ENCODE measurements at regions not wholly inside any gene's neighbourhood (a gene's known extent, or its start where the extent isn't known, plus 50 kb on each side); places are given as distances from the start of the nearest gene placed in this dataset.

DNA sequence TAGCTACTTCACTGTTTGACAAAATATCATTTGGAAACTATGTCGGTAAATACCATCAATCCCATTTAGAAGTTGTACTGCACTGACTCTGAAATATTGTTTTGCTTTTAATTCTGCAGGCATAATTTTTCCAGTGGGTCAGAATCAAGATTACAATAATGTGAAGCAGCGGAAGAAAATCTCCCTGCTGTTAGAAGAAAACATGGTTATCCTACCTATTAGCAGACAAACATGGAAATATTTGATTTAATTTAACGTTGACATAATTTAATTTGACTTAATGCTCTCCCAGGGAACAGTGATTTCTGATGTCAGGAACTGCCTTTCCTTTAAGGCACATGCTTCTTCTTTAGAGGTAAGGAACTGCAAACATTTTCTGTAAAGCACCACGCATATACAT lies 634.0 kb downstream of the LTN1 start:
- no peak overlapping the region for H3K4me3 Mint-ChIP-seq
- H3K4me1 Mint-ChIP-seq, result no peaks in the 10 kb centered on the region
- H3K36me3 Mint-ChIP-seq, result no peaks in the 10 kb centered on the region
- H3K9me3 ChIP-seq (ENCODE audit: control insufficient read depth in 1 of 2, low read length in 2 of 2), result no peaks in the 10 kb centered on the region
- H3K4me3 ChIP-seq (ENCODE audit: low read length in 2 of 2), result no peak overlapping the region
- no peaks in the 10 kb centered on the region for H3K27me3 Mint-ChIP-seq
- ChIA-PET POLR2A (ENCODE audit: partially characterized antibody) (no interaction called here), CTCF (ENCODE audit: partially characterized antibody) (no interaction called here)
- no peak overlapping the region for H3K27ac Mint-ChIP-seq
- intact Hi-C loops (cut with micrococcal nuclease), result no loop called here
- no peaks in the 10 kb centered on the region for H3K36me3 ChIP-seq (ENCODE audit: insufficient read depth, low read length)
- no peaks in the 10 kb centered on the region for H3K4me1 ChIP-seq (ENCODE audit: insufficient read depth, low read length)
- no peaks in the 10 kb centered on the region for H3K9me3 Mint-ChIP-seq
- H3K27ac ChIP-seq (ENCODE audit: low read depth, low read length), result no peak overlapping the region
- H3K27me3 ChIP-seq (ENCODE audit: insufficient read depth, low read length), result no peaks in the 10 kb centered on the region
- DNase-seq, result no peak

GRCh38 chr21:28358170-28358569 lies 634.5 kb downstream of the LTN1 start:
- Mint-ChIP-seq H3K9me3 (no peaks in the 10 kb centered on the region), H3K4me3 (no peak overlapping the region), H3K4me1 (no peaks in the 10 kb centered on the region), H3K27ac (no peak overlapping the region), H3K36me3 (no peaks in the 10 kb centered on the region), H3K27me3 (peaks cover 0 to 2% of the 10 kb centered on the region in 2 donors)
- Histone ChIP-seq H3K4me3 (ENCODE audit: low read length in 2 of 2) (no peak overlapping the region), H3K36me3 (ENCODE audit: insufficient read depth, low read length) (no peaks in the 10 kb centered on the region), H3K9me3 (ENCODE audit: control insufficient read depth in 1 of 2, low read length in 2 of 2) (no peaks in the 10 kb centered on the region), H3K27me3 (ENCODE audit: insufficient read depth, low read length) (no peaks in the 10 kb centered on the region), H3K27ac (ENCODE audit: low read depth, low read length) (no peak overlapping the region), H3K4me1 (ENCODE audit: insufficient read depth, low read length) (no peaks in the 10 kb centered on the region)
- ChIA-PET POLR2A (ENCODE audit: partially characterized antibody) (no interaction called here), CTCF (ENCODE audit: partially characterized antibody) (no interaction called here)
- DNase-seq, result no peak
- intact Hi-C loops (cut with micrococcal nuclease), result no loop called here

GRCh38 chr21:28357743-28358142 lies 634.9 kb downstream of the LTN1 start:
- Mint-ChIP-seq H3K36me3 (no peaks in the 10 kb centered on the region), H3K27me3 (peaks cover 0 to 2% of the 10 kb centered on the region in 2 donors), H3K27ac (no peak overlapping the region), H3K4me1 (no peaks in the 10 kb centered on the region), H3K4me3 (no peak overlapping the region), H3K9me3 (no peaks in the 10 kb centered on the region)
- POLR2A ChIA-PET (ENCODE audit: partially characterized antibody), result no interaction called here
- no peak overlapping the region for H3K4me3 ChIP-seq (ENCODE audit: low read length in 2 of 2)
- no peak overlapping the region for H3K27ac ChIP-seq (ENCODE audit: low read depth, low read length)
- intact Hi-C loops (cut with micrococcal nuclease), result no loop called here
- H3K36me3 ChIP-seq (ENCODE audit: insufficient read depth, low read length), result no peaks in the 10 kb centered on the region
- H3K27me3 ChIP-seq (ENCODE audit: insufficient read depth, low read length), result no peaks in the 10 kb centered on the region
- no peaks in the 10 kb centered on the region for H3K4me1 ChIP-seq (ENCODE audit: insufficient read depth, low read length)
- no peaks in the 10 kb centered on the region for H3K9me3 ChIP-seq (ENCODE audit: control insufficient read depth in 1 of 2, low read length in 2 of 2)
- DNase-seq, result no peak
- CTCF ChIA-PET (ENCODE audit: partially characterized antibody), result no interaction called here

GRCh38 chr21:28356422-28356821 lies 636.3 kb downstream of the LTN1 start:
- peaks cover 0 to 2% of the 10 kb centered on the region in 2 donors for H3K27me3 Mint-ChIP-seq
- H3K27ac Mint-ChIP-seq, result no peak overlapping the region
- CTCF ChIA-PET (ENCODE audit: partially characterized antibody), result no interaction called here
- intact Hi-C loops (cut with micrococcal nuclease), result no loop called here
- POLR2A ChIA-PET (ENCODE audit: partially characterized antibody), result no interaction called here
- no peaks in the 10 kb centered on the region for H3K36me3 Mint-ChIP-seq
- Histone ChIP-seq H3K4me3 (ENCODE audit: low read length in 2 of 2) (no peak overlapping the region), H3K27ac (ENCODE audit: low read depth, low read length) (no peak overlapping the region), H3K9me3 (ENCODE audit: control insufficient read depth in 1 of 2, low read length in 2 of 2) (no peaks in the 10 kb centered on the region), H3K4me1 (ENCODE audit: insufficient read depth, low read length) (no peaks in the 10 kb centered on the region), H3K36me3 (ENCODE audit: insufficient read depth, low read length) (no peaks in the 10 kb centered on the region), H3K27me3 (ENCODE audit: insufficient read depth, low read length) (no peaks in the 10 kb centered on the region)
- H3K9me3 Mint-ChIP-seq, result no peaks in the 10 kb centered on the region
- H3K4me1 Mint-ChIP-seq, result no peaks in the 10 kb centered on the region
- DNase-seq, result no peak
- no peak overlapping the region for H3K4me3 Mint-ChIP-seq

- H3K9me3 ChIP-seq (ENCODE audit: control insufficient read depth in 1 of 2, low read length in 2 of 2), result no peaks in the 10 kb centered on the region
- H3K36me3 ChIP-seq (ENCODE audit: insufficient read depth, low read length), result no peaks in the 10 kb centered on the region
- no peak for DNase-seq
- POLR2A ChIA-PET (ENCODE audit: partially characterized antibody), result no interaction called here
- Mint-ChIP-seq H3K4me1 (no peaks in the 10 kb centered on the region), H3K36me3 (no peaks in the 10 kb centered on the region), H3K4me3 (no peak overlapping the region), H3K27ac (no peak overlapping the region), H3K9me3 (peaks cover 0 to 2% (median 0%) of the 10 kb centered on the region in 8 donors), H3K27me3 (no peaks in the 10 kb centered on the region)
- no peaks in the 10 kb centered on the region for H3K4me1 ChIP-seq (ENCODE audit: insufficient read depth, low read length)
- CTCF ChIA-PET (ENCODE audit: partially characterized antibody), result no interaction called here
- no peak overlapping the region for H3K4me3 ChIP-seq (ENCODE audit: low read length in 2 of 2)
- no peak overlapping the region for H3K27ac ChIP-seq (ENCODE audit: low read depth, low read length)
- no peaks in the 10 kb centered on the region for H3K27me3 ChIP-seq (ENCODE audit: insufficient read depth, low read length)
- intact Hi-C loops (cut with micrococcal nuclease), result no loop called here
Observed at GRCh38 chr21:28345934-28346333, 646.7 kb downstream of the LTN1 start.

DNA sequence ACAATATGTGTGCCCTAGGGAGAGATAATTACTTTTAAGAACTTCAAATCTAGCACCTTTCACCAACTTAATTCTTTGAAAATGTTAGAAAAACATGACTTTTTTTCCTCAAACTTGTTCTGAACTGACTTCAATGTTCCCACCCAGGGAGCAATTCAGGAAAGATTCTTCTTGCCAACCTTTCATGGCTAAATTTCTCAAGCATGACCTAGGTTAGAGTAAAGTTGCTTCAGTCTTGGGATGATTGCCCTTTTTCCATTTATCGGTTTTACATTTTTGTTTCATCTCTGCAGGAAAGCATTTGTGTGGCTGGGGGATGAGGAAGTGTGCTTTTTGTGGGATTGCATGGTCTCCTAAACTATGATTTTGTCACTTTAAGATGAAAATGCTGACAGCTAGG lies 647.7 kb downstream of the LTN1 start:
- H3K4me1 Mint-ChIP-seq, result no peaks in the 10 kb centered on the region
- H3K4me3 Mint-ChIP-seq, result no peak overlapping the region
- no peak overlapping the region for H3K4me3 ChIP-seq (ENCODE audit: low read length in 2 of 2)
- H3K27me3 ChIP-seq (ENCODE audit: insufficient read depth, low read length), result no peaks in the 10 kb centered on the region
- no peak overlapping the region for H3K27ac ChIP-seq (ENCODE audit: low read depth, low read length)
- no peak overlapping the region for H3K27ac Mint-ChIP-seq
- CTCF ChIA-PET (ENCODE audit: partially characterized antibody), result no interaction called here
- H3K27me3 Mint-ChIP-seq, result no peaks in the 10 kb centered on the region
- H3K9me3 ChIP-seq (ENCODE audit: control insufficient read depth in 1 of 2, low read length in 2 of 2), result no peaks in the 10 kb centered on the region
- no peaks in the 10 kb centered on the region for H3K36me3 Mint-ChIP-seq
- H3K4me1 ChIP-seq (ENCODE audit: insufficient read depth, low read length), result no peaks in the 10 kb centered on the region
- intact Hi-C loops (cut with micrococcal nuclease), result no loop called here
- POLR2A ChIA-PET (ENCODE audit: partially characterized antibody), result no interaction called here
- no peak for DNase-seq
- no peaks in the 10 kb centered on the region for H3K36me3 ChIP-seq (ENCODE audit: insufficient read depth, low read length)
- H3K9me3 Mint-ChIP-seq, result no peaks in the 10 kb centered on the region

DNA sequence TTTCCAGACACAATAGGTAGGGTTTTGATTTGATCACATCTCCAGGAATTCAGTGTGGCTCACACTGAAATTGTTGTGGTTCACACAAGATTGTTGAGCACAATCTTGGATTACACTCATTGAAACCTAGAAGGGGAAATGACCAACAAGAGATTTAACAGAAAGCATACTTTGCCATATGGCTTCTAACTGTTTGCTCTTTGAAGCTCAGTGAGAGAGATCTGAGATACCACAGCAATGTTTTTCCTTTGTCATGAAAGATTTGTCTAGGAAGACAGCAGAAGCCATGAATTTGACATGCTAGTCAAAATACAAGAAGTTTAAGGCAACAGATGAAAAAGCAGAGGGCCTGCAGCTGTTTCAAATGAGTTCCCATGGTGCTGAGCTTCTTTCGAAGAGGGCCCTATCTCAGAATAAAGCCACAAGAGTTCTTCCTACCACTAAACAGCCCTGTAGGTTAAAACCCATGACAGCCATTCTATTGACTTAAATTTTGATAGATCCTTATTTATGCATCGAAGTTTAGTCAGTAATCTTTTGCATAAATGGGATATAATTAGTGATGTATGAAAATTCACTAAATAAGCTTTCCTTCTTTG lies 650.4 kb downstream of the LTN1 start:
- Mint-ChIP-seq H3K27ac (no peak overlapping the region), H3K36me3 (no peaks in the 10 kb centered on the region), H3K4me3 (no peak overlapping the region), H3K27me3 (no peaks in the 10 kb centered on the region), H3K4me1 (no peaks in the 10 kb centered on the region), H3K9me3 (no peaks in the 10 kb centered on the region)
- Histone ChIP-seq H3K27me3 (ENCODE audit: insufficient read depth, low read length) (no peaks in the 10 kb centered on the region), H3K9me3 (ENCODE audit: control insufficient read depth in 1 of 2, low read length in 2 of 2) (no peaks in the 10 kb centered on the region), H3K36me3 (ENCODE audit: insufficient read depth, low read length) (no peaks in the 10 kb centered on the region), H3K4me1 (ENCODE audit: insufficient read depth, low read length) (no peaks in the 10 kb centered on the region), H3K4me3 (ENCODE audit: low read length in 2 of 2) (no peak overlapping the region), H3K27ac (ENCODE audit: low read depth, low read length) (no peak overlapping the region)
- ChIA-PET CTCF (ENCODE audit: partially characterized antibody) (no interaction called here), POLR2A (ENCODE audit: partially characterized antibody) (no interaction called here)
- no peak for DNase-seq
- intact Hi-C loops (cut with micrococcal nuclease), result no loop called here

- H3K27me3 ChIP-seq (ENCODE audit: insufficient read depth, low read length), result no peaks in the 10 kb centered on the region
- no peak for DNase-seq
- no peak overlapping the region for H3K4me3 Mint-ChIP-seq
- ChIA-PET POLR2A (ENCODE audit: partially characterized antibody) (no interaction called here), CTCF (ENCODE audit: partially characterized antibody) (no interaction called here)
- no peaks in the 10 kb centered on the region for H3K4me1 ChIP-seq (ENCODE audit: insufficient read depth, low read length)
- H3K4me1 Mint-ChIP-seq, result no peaks in the 10 kb centered on the region
- no peaks in the 10 kb centered on the region for H3K9me3 Mint-ChIP-seq
- H3K27ac ChIP-seq (ENCODE audit: low read depth, low read length), result no peak overlapping the region
- no peak overlapping the region for H3K27ac Mint-ChIP-seq
- no peaks in the 10 kb centered on the region for H3K27me3 Mint-ChIP-seq
- H3K9me3 ChIP-seq (ENCODE audit: control insufficient read depth in 1 of 2, low read length in 2 of 2), result no peaks in the 10 kb centered on the region
- H3K36me3 Mint-ChIP-seq, result no peaks in the 10 kb centered on the region
- H3K4me3 ChIP-seq (ENCODE audit: low read length in 2 of 2), result no peak overlapping the region
- intact Hi-C loops (cut with micrococcal nuclease), result no loop called here
- H3K36me3 ChIP-seq (ENCODE audit: insufficient read depth, low read length), result no peaks in the 10 kb centered on the region
Observed at GRCh38 chr21:28339403-28339802, 653.3 kb downstream of the LTN1 start.

Data from CD4-positive, alpha-beta memory T cell (primary cell).